ENCODE measurements at regions not wholly inside any gene's neighbourhood (a gene's known extent, or its start where the extent isn't known, plus 50 kb on each side); places are given as distances from the start of the nearest gene placed in this dataset.
"Not testable (repeated sequence)": the region's sequence is repeated elsewhere in the genome, so short reads cannot be mapped to it uniquely, and the experiment has no call there.

- Mint-ChIP-seq H3K27me3 (no peaks in the 10 kb centered on the region), H3K36me3 (no peaks in the 10 kb centered on the region), H3K4me1 (ENCODE audit: unreplicated experiment) (no peaks in the 10 kb centered on the region), H3K9me3 (no peaks in the 10 kb centered on the region), H3K27ac (no peak overlapping the region), H3K4me3 (no peak overlapping the region)
- DNase-seq (ENCODE audit: extremely low spot score, unreplicated experiment) = no peak
- TF ChIP-seq CTCF (conservative IDR thresholded peaks at IDR 0.05) = peak; percentile 34
These were observed 337.2 kb upstream of the API5 start for GRCh38 chr11:42974510-42975179.

- DNase-seq (ENCODE audit: extremely low spot score, unreplicated experiment) = no peak
- Mint-ChIP-seq H3K27ac (no peak overlapping the region), H3K4me1 (ENCODE audit: unreplicated experiment) (no peaks in the 10 kb centered on the region), H3K9me3 (no peaks in the 10 kb centered on the region), H3K36me3 (no peaks in the 10 kb centered on the region), H3K27me3 (no peaks in the 10 kb centered on the region), H3K4me3 (no peak overlapping the region)
- TF ChIP-seq CTCF (conservative IDR thresholded peaks at IDR 0.05) = no peak
These were observed 336.6 kb upstream of the API5 start for GRCh38 chr11:42975180-42975529.

- Mint-ChIP-seq H3K36me3 (no peaks in the 10 kb centered on the region), H3K27ac (no peak overlapping the region), H3K9me3 (no peaks in the 10 kb centered on the region), H3K4me3 (no peak overlapping the region), H3K27me3 (no peaks in the 10 kb centered on the region), H3K4me1 (ENCODE audit: unreplicated experiment) (no peaks in the 10 kb centered on the region)
- no peak for TF ChIP-seq CTCF (conservative IDR thresholded peaks at IDR 0.05)
- no peak for DNase-seq (ENCODE audit: extremely low spot score, unreplicated experiment)
These were observed 335.1 kb upstream of the API5 start for GRCh38 chr11:42976636-42977217.

GRCh38 chr11:42992594-42992993 is 319.2 kb upstream of the API5 start:
- Mint-ChIP-seq H3K27ac (no peak overlapping the region), H3K36me3 (no peaks in the 10 kb centered on the region), H3K27me3 (no peaks in the 10 kb centered on the region), H3K9me3 (no peaks in the 10 kb centered on the region), H3K4me3 (no peak overlapping the region), H3K4me1 (ENCODE audit: unreplicated experiment) (no peaks in the 10 kb centered on the region)
- DNase-seq (ENCODE audit: extremely low spot score, unreplicated experiment) = no peak
- no peak for TF ChIP-seq CTCF (conservative IDR thresholded peaks at IDR 0.05)

GRCh38 chr11:42996421-42997307 is 315.1 kb upstream of the API5 start:
- Mint-ChIP-seq H3K27me3 (no peaks in the 10 kb centered on the region), H3K9me3 (no peaks in the 10 kb centered on the region)

GRCh38 chr11:43004879-43005278 is 306.9 kb upstream of the API5 start:
- H3K27me3 Mint-ChIP-seq; H3K36me3 Mint-ChIP-seq; H3K4me3 Mint-ChIP-seq; H3K4me1 Mint-ChIP-seq (ENCODE audit: unreplicated experiment); H3K9me3 Mint-ChIP-seq; H3K27ac Mint-ChIP-seq; DNase-seq (ENCODE audit: extremely low spot score, unreplicated experiment): not testable (repeated sequence)

More at GRCh38 chr11:42996421-42997307, 315.1 kb upstream of the API5 start:
- no peak for DNase-seq (ENCODE audit: extremely low spot score, unreplicated experiment)
- no peak overlapping the region for H3K27ac Mint-ChIP-seq
- H3K36me3 Mint-ChIP-seq = no peaks in the 10 kb centered on the region
- H3K4me1 Mint-ChIP-seq (ENCODE audit: unreplicated experiment) = no peaks in the 10 kb centered on the region
- no peak for TF ChIP-seq CTCF (conservative IDR thresholded peaks at IDR 0.05)
- H3K4me3 Mint-ChIP-seq = no peak overlapping the region
